Smooth muscle cell (in vitro differentiated cells): ENCODE measurements at regions not wholly inside any gene's neighbourhood (a gene's known extent, or its start where the extent isn't known, plus 50 kb on each side); places are given as distances from the start of the nearest gene placed in this dataset.

ENCODE experiments used
- DNase-seq: peaks from one replicate; lab custom pipeline; 2025; ENCODE audit not compliant: unreplicated experiment; lab: John Stamatoyannopoulos, UW
- H2AFZ ChIP-seq: fragments of 200-600 bp; sonication (generic); 2 replicates; pipeline ENCODE4 v1.6.0; 2016; ENCODE audit warnings: antibody characterized with exemption, low read depth, mild to moderate bottlenecking
- H3F3A ChIP-seq: fragments of 200-600 bp; sonication (generic); 2 replicates; pipeline ENCODE4 v1.6.0; 2017; ENCODE audit warnings: antibody characterized with exemption, low read depth
- H3K27ac ChIP-seq: fragments of 200-600 bp; sonication (generic); 2 replicates; pipeline ENCODE4 v1.5.1; 2016; ENCODE audit warnings: low read depth, mild to moderate bottlenecking
- H3K27me3 ChIP-seq: fragments of 200-600 bp; sonication (generic); 2 replicates; pipeline ENCODE4 v1.6.1; 2016; ENCODE audit warnings: low read depth, mild to moderate bottlenecking
- H3K36me3 ChIP-seq: fragments of 200-600 bp; sonication (generic); 2 replicates; pipeline ENCODE4 v1.5.1; 2016; ENCODE audit warnings: low read depth
- H3K4me1 ChIP-seq: fragments of 200-600 bp; sonication (generic); 2 replicates; pipeline ENCODE4 v1.5.1; 2016; ENCODE audit warnings: low read depth
- H3K4me2 ChIP-seq: fragments of 200-600 bp; sonication (generic); 2 replicates; pipeline ENCODE4 v1.6.0; 2016; ENCODE audit warnings: mild to moderate bottlenecking
- H3K4me3 ChIP-seq: fragments of 200-600 bp; sonication (generic); 2 replicates; pipeline ENCODE4 v1.5.1; 2016; ENCODE audit warnings: mild to moderate bottlenecking
- H3K79me2 ChIP-seq: fragments of 200-600 bp; sonication (generic); 2 replicates; pipeline ENCODE4 v1.6.0; 2016; ENCODE audit warnings: low read depth, mild to moderate bottlenecking
- H3K9ac ChIP-seq: fragments of 200-600 bp; sonication (generic); 2 replicates; pipeline ENCODE4 v1.6.0; 2016; ENCODE audit warnings: low read depth
- H3K9me3 ChIP-seq: fragments of 200-600 bp; sonication (generic); replicated peaks from 2 replicates; pipeline ENCODE4 v1.5.1; 2016; ENCODE audit warnings: low read depth
- H4K20me1 ChIP-seq: fragments of 200-600 bp; sonication (generic); 2 replicates; pipeline ENCODE4 v1.6.0; 2016; ENCODE audit warnings: low read depth
- WGBS: methylation state at CpG from one replicate; pipeline ENCODE4 v1.1.7; 2016; ENCODE audit warnings: low lambda C conversion rate; 5-methylcytosine and 5-hydroxymethylcytosine counted together
- TF ChIP-seq, protein P1 (sequence below): fragments of 200-600 bp; sonication (generic); IDR thresholded peaks from 2 replicates; pipeline ENCODE4 v1.5.1; 2017; ENCODE audit warnings: borderline replicate concordance, mild to moderate bottlenecking, antibody characterized with exemption; ENCODE audit not compliant: insufficient read depth, poor library complexity, severe bottlenecking

- Histone ChIP-seq H3K36me3 (no peaks in the 10 kb centered on the region), H3K9me3 (no peaks in the 10 kb centered on the region), H3K9ac (no peak overlapping the region), H3K4me3 (no peak overlapping the region), H3K4me2 (no peak overlapping the region), H3F3A (no peaks in the 10 kb centered on the region), H3K79me2 (no peaks in the 10 kb centered on the region), H3K4me1 (no peaks in the 10 kb centered on the region), H4K20me1 (no peaks in the 10 kb centered on the region), H2AFZ (no peak overlapping the region), H3K27ac (no peak overlapping the region), H3K27me3 (peaks cover 17% of the 10 kb centered on the region)
- DNase-seq = no peak
- 79% methylated on average over 1 of the region's 1 CpG for WGBS
- TF ChIP-seq, protein P1, sequence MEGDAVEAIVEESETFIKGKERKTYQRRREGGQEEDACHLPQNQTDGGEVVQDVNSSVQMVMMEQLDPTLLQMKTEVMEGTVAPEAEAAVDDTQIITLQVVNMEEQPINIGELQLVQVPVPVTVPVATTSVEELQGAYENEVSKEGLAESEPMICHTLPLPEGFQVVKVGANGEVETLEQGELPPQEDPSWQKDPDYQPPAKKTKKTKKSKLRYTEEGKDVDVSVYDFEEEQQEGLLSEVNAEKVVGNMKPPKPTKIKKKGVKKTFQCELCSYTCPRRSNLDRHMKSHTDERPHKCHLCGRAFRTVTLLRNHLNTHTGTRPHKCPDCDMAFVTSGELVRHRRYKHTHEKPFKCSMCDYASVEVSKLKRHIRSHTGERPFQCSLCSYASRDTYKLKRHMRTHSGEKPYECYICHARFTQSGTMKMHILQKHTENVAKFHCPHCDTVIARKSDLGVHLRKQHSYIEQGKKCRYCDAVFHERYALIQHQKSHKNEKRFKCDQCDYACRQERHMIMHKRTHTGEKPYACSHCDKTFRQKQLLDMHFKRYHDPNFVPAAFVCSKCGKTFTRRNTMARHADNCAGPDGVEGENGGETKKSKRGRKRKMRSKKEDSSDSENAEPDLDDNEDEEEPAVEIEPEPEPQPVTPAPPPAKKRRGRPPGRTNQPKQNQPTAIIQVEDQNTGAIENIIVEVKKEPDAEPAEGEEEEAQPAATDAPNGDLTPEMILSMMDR = no peak
Measured at GRCh38 chr17:33786478-33786877, 468.6 kb upstream of the CCL2 start.

GRCh38 chr17:33789658-33790057 lies 465.4 kb upstream of the CCL2 start:
- WGBS = 88% methylated on average over 2 of the region's 2 CpGs
- Histone ChIP-seq H2AFZ (no peak overlapping the region), H3K4me2 (no peak overlapping the region), H3K36me3 (no peaks in the 10 kb centered on the region), H3K27me3 (peaks cover 12% of the 10 kb centered on the region), H3K4me1 (no peaks in the 10 kb centered on the region), H3F3A (no peaks in the 10 kb centered on the region), H3K9ac (no peak overlapping the region), H3K27ac (no peak overlapping the region), H3K4me3 (no peak overlapping the region), H4K20me1 (no peaks in the 10 kb centered on the region), H3K79me2 (no peaks in the 10 kb centered on the region), H3K9me3 (no peaks in the 10 kb centered on the region)
- TF ChIP-seq, protein P1 = no peak
- DNase-seq = no peak

- Histone ChIP-seq H4K20me1 (no peaks in the 10 kb centered on the region), H3K9ac (no peak overlapping the region), H3K79me2 (no peaks in the 10 kb centered on the region), H3K27me3 (peaks cover 43% of the 10 kb centered on the region), H2AFZ (no peak overlapping the region), H3K9me3 (no peaks in the 10 kb centered on the region), H3K36me3 (no peaks in the 10 kb centered on the region), H3K27ac (no peak overlapping the region), H3F3A (no peaks in the 10 kb centered on the region), H3K4me3 (no peak overlapping the region), H3K4me2 (no peak overlapping the region), H3K4me1 (no peaks in the 10 kb centered on the region)
- WGBS = 75% methylated on average over 4 of the region's 4 CpGs
- TF ChIP-seq, protein P1 = no peak
- DNase-seq = no peak
Measured at GRCh38 chr17:33797181-33797580, 457.9 kb upstream of the CCL2 start.

GRCh38 chr17:33798308-33798707 lies 456.8 kb upstream of the CCL2 start:
- no peak overlapping the region for H2AFZ ChIP-seq
- H3F3A ChIP-seq = no peaks in the 10 kb centered on the region
- H3K27ac ChIP-seq = no peak overlapping the region
- TF ChIP-seq, protein P1 = no peak
- H3K36me3 ChIP-seq = no peaks in the 10 kb centered on the region
- H3K4me2 ChIP-seq = no peak overlapping the region
- no peaks in the 10 kb centered on the region for H3K9me3 ChIP-seq
- H4K20me1 ChIP-seq = no peaks in the 10 kb centered on the region
- H3K79me2 ChIP-seq = no peaks in the 10 kb centered on the region
- DNase-seq = no peak
- peaks cover 43% of the 10 kb centered on the region for H3K27me3 ChIP-seq
- no peaks in the 10 kb centered on the region for H3K4me1 ChIP-seq
- no peak overlapping the region for H3K9ac ChIP-seq
- no peak overlapping the region for H3K4me3 ChIP-seq
- 83% methylated on average over 5 of the region's 5 CpGs for WGBS
